HG02623 (cell line): ENCODE measurements at regions not wholly inside any gene's neighbourhood (a gene's known extent, or its start where the extent isn't known, plus 50 kb on each side); places are given as distances from the start of the nearest gene placed in this dataset.

Source experiments
- ATAC-seq: cut with Tn5 transposase; IDR thresholded peaks from one replicate; pipeline ENCODE4 v1.9.1; 2021; ENCODE audit warnings: moderate library complexity; ENCODE audit not compliant: unreplicated experiment

DNA sequence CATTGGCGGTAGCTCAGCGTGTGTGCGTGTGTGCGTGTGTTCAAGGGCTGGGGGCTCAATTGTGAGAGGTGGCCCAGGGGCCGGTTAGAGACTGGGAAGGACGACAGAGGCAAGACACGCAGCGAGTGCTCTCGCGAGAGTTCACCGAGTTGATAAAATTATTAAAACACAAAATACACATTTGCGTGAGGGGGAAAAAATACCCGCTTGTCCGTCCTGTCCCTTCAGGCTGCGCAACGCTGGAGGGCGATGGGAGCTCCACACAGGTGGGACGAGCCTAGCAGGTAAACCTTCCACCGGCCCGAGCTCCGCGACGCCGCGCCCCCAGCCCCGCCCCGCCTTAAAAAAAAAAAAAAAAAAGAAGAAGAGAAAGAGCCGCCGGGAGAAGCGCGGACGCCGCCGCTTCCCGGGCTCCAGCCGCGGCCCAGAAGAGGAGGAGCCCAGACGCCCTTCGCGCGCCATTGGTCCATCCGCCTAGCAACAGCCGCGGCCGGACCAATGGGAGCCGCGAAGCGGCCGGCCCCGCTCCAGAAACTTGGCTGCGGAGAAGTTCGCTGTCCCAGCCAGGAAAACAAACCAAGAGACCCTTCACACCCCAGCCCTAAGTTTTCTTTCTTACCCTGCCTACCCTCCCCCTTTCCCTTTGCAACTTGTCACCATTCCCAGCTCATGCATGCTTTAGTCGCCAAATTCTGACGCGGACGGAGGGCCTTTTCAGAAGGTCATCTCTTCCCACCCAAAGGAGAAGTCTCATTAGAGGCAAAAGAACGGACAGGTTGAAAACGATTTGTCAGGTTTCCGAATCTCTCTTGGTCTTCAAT is 169.9 kb upstream of the MAF start:
- peak; percentile 99 for ATAC-seq

DNA sequence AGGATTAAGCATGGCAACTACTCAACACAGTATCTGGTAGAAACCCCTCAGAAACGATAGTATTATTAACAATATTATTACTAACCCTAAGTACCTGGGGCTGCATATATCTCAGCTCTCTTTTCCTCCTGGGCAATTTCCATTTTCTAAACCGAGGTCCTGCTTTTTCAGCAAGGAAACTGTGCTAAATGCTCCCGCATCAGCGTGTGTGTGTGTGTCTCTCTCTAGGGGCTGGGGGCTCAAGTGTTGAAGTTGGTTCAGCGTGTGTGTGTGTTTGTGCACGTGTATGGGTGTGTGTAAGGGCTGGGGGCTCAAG is 169.3 kb upstream of the MAF start:
- ATAC-seq: no peak

DNA sequence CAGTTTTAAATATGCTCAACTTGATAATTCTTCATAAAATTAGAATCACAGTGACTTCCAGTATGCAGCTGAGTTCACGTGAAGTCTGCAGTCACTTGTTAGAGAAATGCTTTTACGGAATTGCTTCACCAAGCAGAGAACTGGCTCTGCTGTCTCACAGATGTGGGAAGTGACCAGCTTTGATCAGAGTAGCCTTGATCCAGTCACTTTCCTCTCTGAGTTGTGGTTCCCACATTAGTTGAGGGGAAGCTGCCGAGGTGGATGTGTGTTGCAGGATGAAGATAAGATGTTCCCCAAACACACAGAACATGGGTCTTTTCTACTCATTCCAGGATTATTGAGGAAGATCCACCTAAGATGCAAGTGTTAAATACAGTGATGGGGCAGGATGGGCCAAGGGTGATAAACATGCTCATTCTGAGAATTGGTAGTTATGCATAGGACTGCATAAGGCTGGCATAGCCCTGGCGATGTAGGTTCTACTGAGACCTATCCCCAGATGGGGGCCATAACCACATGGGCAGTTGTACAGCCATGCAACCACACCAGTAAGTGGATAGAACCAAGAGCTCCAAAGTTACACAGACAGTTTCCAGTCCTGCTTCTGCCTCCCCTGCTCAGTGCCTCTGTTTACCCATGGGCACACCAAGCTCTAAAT is 168.9 kb upstream of the MAF start:
- ATAC-seq: no peak

DNA sequence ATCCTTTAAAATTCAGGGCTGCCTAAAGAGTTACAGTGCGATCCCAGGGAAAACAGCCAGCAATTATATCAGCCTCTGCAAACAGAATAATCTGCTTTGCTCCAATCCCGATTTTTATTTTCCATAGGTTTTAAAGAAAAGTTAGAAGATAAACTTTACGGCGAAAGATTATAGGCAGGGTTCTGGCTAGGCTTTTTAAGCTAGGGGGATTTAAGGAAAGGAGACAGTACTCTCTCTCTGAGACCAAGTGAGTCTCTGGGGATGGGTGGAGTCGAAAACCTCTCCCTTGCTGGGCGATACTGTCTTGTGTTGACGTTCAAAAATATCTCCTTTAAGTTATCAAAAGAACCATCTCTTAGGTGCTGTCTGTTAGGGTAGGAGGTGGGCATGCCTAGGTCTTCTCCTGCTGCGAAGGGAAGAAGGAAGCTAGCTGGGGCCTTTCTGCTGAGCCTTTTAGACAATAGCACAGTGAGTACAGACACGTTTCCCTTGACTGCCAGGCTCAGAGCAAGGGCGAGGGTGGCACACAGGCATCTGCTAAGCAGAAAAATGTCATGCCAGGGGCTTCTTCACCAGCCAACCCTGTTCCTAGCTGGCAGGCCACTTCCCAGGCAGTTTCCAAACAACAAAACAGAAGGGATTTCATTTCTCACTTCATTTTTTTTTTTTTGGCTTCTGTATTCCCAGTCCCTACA is 167.9 kb upstream of the MAF start:
- ATAC-seq: no peak

DNA sequence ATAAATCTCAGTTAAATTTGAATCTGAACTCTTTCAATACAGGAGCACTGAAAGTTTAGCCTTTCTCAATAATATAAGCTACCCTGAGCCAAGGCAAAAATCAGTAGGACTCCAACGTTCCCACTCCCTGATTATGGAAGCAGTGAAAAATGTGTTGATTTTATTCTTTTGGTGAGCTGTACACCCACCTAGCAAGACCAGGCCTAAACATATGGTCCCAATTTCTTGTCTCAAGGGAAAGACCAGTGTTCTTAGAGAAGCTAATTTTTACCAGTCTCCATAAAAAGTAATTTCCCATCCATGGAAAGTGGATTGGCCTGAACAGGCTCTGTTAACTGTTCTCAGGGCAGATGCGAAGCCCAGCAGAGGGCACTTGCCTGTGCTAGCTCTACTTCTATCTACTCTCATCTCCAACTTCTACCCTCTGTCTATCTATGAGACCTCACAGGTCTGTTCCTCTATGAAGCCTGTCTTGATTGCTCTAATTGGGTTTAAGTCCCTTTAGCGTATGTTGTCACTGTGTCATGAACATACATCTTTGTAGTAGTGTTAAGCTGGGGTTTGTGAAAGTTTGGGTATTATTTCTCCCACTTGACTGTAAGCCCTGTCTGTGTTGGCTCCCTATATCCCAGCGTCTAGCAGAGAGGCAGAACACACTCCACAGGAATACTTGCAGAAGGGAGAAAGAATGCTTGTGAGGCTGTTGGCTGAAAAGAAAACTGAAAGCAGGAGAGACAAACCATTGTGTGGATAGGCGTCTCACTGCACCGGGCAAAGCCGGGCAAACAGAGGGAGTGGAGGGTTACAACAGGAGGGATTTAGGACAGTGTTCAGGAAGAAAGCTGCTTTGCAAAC is 167.1 kb upstream of the MAF start:
- ATAC-seq: no peak

DNA sequence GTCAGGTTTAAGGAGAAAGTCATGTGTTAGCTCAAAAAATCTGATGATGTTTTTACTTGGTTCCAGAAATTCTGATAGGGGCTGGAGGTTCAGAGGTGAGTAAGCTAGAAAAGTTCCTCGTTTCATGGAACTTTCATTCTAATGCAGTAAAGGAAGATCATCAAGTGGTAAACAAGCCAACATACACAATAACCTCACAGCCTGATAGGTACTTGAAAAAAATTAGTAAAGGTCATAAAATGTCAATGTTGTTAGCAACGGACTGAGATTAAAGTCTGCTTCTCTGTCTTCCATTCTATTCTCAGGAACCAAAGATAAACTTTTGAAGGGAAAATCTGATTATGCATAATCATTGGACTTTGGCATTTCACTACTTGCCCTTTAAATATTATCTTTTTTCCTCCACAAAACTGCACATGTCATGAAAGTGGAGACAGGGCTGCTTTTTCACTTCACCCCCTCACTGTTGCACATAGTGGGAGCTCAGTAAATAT is 165.4 kb upstream of the MAF start:
- ATAC-seq: no peak

DNA sequence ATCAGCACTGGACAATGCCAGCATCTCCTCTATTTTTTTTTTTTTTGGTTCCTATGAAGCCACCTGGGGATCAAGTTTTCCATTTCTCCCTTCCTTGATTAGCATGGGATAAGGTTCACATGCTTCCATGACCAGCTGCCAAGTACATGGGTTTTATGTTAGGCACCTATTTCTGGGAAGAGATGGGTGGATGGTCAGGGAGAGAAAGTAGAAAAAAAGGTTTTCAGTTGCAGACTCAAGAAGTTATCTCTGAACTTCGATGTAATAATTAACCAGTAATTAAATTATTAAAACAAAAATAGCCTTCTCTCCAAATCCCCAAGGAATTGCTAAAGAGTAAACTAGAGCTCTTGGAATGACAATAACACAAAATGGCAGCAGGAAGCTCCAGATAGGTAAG is 164.9 kb upstream of the MAF start:
- no peak for ATAC-seq

DNA sequence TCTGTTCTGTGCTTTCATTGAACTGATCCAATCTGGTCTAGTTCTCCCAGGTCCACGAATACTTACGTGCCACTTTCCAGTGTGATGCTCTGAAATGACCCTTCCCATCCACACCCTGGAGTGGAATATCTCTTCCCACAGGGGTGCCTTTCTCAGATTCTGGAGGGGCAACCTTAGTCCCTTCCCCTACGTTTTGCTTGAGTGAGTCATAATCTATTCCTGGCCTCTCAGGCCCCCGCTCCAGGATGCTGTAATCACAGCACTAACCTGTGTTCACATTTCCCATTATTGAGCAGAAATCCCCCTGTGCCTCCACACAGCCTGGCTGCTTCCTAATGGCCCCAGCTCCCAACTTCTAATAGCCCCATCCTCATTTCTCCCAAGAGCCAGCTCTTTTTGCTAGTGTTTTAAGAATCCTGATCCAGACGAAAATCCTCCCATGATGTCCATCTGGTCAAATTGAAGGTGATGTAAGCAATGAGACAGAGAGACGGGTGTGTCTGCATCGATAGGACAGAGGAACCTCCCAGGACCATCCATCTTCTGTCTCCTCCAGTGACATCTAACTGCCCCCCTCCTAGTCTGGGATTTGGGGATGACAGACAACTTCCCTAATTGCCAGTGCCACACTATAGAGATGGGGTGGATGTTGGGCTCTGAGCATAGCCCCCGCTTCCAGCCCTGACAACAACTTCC is 164.0 kb upstream of the MAF start:
- ATAC-seq: no peak

DNA sequence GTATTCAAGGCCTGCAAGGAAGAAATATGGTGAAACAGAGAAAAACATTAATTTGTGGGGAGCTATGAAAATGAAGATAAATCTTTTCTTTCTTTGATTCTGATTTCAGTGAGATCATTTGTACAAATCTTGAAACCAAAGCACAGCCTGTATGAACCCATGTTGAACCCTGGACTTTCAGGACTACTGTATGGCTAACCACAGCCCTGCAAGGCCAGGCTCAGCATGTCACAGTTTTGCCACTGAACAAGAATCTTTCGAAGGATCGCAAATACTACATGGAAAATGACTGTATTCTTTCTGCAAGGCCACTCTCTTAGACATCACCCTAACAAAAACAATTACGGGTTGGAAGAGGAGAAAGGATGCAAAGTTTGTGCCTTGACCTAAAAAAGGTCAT is 161.7 kb upstream of the MAF start:
- no peak for ATAC-seq

DNA sequence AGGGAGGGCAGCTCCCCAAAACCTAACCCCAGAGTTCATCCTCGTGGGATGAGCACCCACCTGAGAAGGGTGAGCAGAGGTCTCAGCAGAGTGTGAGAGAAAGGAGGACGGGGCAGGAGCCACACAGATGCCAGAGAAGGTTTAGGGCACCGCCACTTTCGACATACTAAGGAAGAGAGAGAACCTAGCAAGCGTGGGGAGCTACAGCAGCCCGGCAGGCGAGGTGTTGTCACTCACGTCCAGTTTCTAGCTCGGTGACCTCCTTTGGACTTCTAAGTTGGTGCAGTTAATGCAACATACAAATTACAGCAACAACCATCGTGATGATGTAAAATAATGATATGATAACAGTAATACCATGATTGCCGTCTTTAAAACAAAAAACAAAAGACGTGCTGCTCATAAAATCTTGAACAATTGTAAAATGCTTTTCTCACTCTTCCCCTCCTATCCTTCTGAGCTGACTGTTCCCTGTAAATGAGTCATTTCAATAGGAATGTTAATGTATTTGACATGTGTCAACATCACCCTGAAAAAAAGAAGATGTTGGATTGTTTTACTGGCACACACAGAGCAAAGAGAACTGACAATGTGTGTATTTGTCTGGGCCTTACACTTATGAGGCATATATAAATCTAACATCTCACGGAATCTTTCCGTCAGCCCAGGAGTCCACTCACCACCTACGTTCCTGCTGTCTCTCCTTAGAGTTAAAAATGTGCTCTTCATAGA is 158.2 kb upstream of the MAF start:
- ATAC-seq: no peak

DNA sequence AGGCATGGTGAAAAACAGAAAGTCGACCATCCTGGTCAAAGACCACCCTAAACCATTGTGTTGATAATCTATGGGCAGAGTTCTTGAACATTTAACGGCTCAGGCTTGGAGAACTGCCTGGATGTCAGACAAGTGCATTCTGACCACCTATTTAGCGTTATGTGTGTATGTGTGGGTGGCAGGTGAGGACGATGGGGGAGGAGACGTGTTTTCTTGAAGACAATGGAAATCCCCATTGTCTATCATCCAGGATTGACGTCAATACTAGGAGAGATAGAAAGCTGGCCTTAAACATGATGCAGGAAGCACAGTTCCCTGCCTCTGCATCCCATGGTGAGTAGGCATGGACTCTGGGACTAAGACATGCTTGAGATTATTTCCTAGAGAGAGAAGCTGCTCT is 157.4 kb upstream of the MAF start:
- ATAC-seq: no peak

DNA sequence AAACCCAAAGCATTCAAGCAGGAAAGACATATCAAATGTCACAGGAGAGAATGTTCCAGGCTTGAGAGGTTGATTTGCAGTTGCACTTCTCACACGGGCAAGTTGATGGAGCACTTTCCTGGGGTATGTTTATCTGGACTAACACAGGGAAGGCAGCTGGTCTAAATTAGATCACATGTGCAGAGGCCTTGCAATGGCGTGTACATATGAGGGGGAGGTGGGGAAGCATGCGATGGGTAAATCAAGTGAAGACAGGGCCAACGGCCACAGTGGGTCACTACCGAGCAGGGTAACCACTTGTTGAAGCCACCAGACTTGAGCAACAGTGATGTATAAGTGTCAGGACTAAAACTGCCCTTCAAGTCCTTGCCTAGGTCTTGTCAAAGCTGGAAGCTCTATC is 156.6 kb upstream of the MAF start:
- no peak for ATAC-seq

DNA sequence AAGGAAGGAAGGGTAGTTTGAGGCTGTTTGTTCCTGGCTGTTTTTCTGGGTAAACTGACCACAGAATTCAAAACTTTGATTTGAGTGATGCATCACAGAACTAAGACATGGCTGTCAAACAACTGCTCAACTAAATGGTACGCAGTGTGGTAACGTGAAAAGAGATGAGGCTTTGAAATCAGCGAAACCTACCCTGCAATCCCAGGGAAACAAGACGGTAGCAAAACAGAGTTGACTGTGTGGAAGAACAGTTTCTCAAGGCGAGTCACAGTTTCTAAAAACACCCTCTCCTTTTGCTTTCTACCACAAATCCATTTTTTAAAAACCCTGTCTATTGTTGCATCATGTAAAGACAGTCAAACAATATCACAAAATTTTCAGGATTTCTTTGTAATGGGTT is 156.0 kb upstream of the MAF start:
- no peak for ATAC-seq

DNA sequence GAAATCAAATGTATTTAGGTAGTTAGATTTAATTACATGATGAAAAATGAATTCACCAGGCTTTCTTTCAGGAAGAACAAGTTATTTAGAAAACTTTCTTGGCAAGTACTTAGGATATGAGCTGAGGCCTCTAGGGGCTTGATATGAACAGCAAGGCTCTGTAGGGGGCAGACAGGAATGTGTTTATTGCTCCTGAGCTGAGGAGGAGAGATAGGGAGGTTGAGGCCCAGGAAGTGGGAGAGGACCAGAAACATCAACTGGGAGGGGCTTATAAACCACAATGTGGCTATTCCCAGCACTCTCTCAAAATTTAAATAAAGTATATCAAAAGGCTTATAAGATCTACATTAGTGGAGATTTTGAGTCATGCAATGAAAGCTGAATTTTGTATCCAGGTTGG is 154.0 kb upstream of the MAF start:
- ATAC-seq: no peak

DNA sequence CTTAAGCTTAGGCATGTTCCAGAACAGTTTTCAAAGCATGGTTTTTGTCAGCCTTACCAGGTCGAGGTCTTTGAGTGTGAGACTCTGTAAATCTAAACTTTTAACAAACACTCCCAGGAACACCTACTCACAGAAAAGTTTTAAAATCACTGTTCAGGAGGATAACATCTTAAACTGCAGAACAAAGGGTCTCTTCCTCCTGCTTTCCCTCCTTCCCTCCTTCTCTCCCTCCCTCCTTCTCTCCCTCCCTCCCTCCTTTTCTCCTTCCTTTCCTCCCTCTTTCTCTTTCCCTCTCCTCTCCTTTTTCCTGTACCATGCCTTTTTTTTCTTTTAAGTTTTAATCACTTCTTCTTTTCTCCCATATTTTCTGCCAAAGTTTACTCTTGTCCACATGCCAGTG is 153.5 kb upstream of the MAF start:
- ATAC-seq: no peak

DNA sequence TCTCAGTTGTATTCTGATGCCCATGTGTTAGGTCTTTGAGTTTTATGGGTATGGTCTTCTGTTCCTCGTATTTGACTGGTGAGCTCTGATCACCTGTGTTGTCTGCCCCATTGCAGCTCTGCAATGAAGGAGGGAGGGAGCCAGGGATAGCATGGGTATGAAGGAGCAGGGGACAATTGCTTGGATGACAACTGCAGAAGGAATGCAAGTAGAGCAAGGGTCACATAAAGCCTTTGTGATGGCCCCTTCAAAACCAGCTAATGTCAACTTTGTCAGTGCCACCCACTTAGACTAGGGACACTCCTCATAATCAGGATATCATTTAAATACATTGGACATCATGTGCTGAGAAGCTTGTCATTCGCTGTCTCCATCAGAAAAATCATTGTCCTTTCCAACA is 152.7 kb upstream of the MAF start:
- no peak for ATAC-seq

DNA sequence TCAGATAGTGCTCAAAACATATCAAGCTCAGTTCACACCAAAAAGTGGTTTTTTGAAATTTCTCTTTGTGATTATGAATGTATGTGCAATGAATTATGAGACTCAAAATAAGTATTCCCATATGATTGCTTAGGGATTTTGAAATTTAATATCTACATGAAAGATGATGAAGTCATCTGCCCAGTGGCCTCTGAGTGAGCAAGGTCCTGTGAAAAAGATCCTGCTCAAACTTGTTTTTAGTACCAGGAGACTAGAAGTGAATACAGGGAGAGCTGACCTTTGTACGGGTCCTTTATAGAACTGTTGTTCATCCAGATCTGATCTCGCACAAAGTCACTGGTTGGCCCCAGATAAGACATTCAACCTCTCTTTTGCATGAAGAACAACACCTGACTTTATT is 151.9 kb upstream of the MAF start:
- no peak for ATAC-seq

DNA sequence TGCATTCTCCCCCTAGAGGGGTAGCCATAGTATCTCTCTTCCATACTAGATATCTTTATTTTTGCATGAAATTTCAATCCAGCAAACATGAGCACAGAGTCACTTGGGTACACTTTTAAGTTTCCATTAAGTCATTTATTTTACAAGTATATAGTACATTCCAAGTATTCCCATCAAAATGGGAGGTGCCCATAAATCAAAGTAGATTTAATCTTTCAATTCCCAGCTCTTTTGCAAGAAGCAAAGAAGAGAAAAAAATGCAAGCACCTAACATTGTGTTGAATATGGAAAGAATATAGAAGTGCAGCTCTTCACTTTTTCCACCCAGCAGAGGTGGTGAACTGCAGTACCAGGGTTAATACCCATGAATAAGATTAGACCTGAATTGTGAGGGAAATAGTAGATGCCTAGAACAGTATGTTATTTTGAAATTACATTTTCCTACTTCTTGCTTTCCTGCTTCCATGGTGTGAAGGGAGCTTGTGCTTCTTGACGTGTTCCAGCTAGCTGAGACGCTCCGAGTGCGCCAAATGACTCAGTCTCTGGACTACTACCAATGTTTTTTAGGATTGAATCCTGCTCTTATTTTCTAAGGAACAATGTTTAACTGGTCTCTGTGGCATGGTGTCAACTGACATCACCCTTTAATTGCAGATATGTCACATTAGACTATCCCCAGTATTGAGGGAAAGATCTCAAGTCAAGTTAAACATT is 151.1 kb upstream of the MAF start:
- no peak for ATAC-seq

DNA sequence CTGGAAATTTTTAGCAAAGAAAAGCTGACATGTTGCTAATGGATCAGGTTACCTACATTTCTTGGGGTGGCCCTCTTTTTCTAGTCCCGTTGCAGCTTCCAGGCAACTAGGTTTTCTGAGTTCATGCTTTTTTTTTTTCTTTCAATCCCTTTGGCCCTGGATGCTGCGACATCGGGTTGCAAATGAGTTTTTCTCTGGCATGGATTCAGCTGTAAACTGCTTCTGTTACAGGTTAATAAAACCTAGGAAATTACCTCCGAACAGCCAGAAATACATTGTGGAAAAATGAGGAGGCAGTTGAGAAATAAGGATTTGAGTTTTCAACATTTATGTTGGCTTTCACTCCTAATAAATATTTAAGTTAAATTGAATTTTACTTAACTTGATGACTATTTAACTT is 149.8 kb upstream of the MAF start:
- ATAC-seq: no peak
